Panc1 (cell line): ENCODE measurements at regions not wholly inside any gene's neighbourhood (a gene's known extent, or its start where the extent isn't known, plus 50 kb on each side); places are given as distances from the start of the nearest gene placed in this dataset.

Experiments used
- CTCF ChIP-seq: fragments of 450-650 bp; IDR thresholded peaks from 2 replicates; pipeline ENCODE4 v1.5.1; 2017; ENCODE audit warnings: mild to moderate bottlenecking
- POLR2AphosphoS5 ChIP-seq: IDR thresholded peaks from 2 replicates; pipeline ENCODE4 v1.6.1; 2012; ENCODE audit warnings: mild to moderate bottlenecking, low read depth, low read length, moderate library complexity
- TCF7L2 ChIP-seq: IDR thresholded peaks from 2 replicates; pipeline ENCODE4 v1.6.1; 2011; ENCODE audit warnings: mild to moderate bottlenecking, low read depth, low read length, inconsistent platforms

GRCh38 chr9:99466781-99467180, 244.7 kb downstream of the SEC61B start:
- TF ChIP-seq CTCF (no peak), POLR2AphosphoS5 (no peak), TCF7L2 (no peak)
